GM13976 (cell line): ENCODE measurements at regions not wholly inside any gene's neighbourhood (a gene's known extent, or its start where the extent isn't known, plus 50 kb on each side); places are given as distances from the start of the nearest gene placed in this dataset.

ENCODE experiments used
- DNase-seq: peaks from one replicate; pipeline ENCODE4 v3.0.0; 2012; ENCODE audit warnings: low spot score
- CTCF ChIP-seq: IDR thresholded peaks from 2 replicates; pipeline ENCODE4 v1.5.1; 2012; ENCODE audit warnings: borderline replicate concordance, mild to moderate bottlenecking; ENCODE audit not compliant: insufficient read depth; ENCODE audit errors: extremely low read depth, missing control alignments, control extremely low read depth
- in situ Hi-C: fragments of 300-500 bp; cut with MboI; formaldehyde crosslinking; loops from one replicate; pipeline ENCODE4 v1.12.0; 2022; ENCODE audit warnings: low sequenced_read_pairs, mixed read lengths, inconsistent platforms; ENCODE audit not compliant: unreplicated experiment

GRCh38 chr12:93984005-93984404, 164.4 kb upstream of the PLXNC1 start:
- no peak for DNase-seq
- in situ Hi-C loops, result loop anchor here (25.0 kb wide), 1 partner anchor 422 kb away; the partner anchor contains the start of gene SOCS2
- TF ChIP-seq CTCF, result no peak

- no peak for DNase-seq
- in situ Hi-C loops, result loop anchor here (25.0 kb wide), 1 partner anchor 428 kb away; the partner anchor contains the start of gene SOCS2
- TF ChIP-seq CTCF, result no peak
Measured at GRCh38 chr12:93989949-93990348, 158.4 kb upstream of the PLXNC1 start.

- in situ Hi-C loops, result loop anchor here (25.0 kb wide), 1 partner anchor 429 kb away; the partner anchor contains the start of gene SOCS2
- no peak for TF ChIP-seq CTCF
- no peak for DNase-seq
Measured at GRCh38 chr12:93990832-93991803, 157.3 kb upstream of the PLXNC1 start.

GRCh38 chr12:93991829-93992461, 156.4 kb upstream of the PLXNC1 start:
- TF ChIP-seq CTCF, result no peak
- in situ Hi-C loops, result loop anchor here (25.0 kb wide), 1 partner anchor 430 kb away; the partner anchor contains the start of gene SOCS2
- DNase-seq, result no peak

GRCh38 chr12:93994721-93995120, 153.7 kb upstream of the PLXNC1 start:
- in situ Hi-C loops, result loop anchor here (25.0 kb wide), 1 partner anchor 432 kb away; the partner anchor contains the start of gene SOCS2
- no peak for TF ChIP-seq CTCF
- no peak for DNase-seq

- no peak for TF ChIP-seq CTCF
- in situ Hi-C loops, result loop anchor here (25.0 kb wide), 1 partner anchor 434 kb away; the partner anchor contains the start of gene SOCS2
- DNase-seq, result no peak
Measured at GRCh38 chr12:93996321-93996720, 152.1 kb upstream of the PLXNC1 start.
